Neutrophil (primary cell): ENCODE measurements at regions not wholly inside any gene's neighbourhood (a gene's known extent, or its start where the extent isn't known, plus 50 kb on each side); places are given as distances from the start of the nearest gene placed in this dataset.
"Not testable (repeated sequence)": the region's sequence is repeated elsewhere in the genome, so short reads cannot be mapped to it uniquely, and the experiment has no call there.

Source experiments
- H3K27ac ChIP-seq: fragments of 200-600 bp; sonication (generic); 2 replicates; pipeline ENCODE4 v1.5.1; 2016; ENCODE audit warnings: mild to moderate bottlenecking, moderate library complexity
- H3K27me3 ChIP-seq: fragments of 200-600 bp; sonication (generic); 2 replicates; pipeline ENCODE4 v1.6.0; 2016; ENCODE audit warnings: mild to moderate bottlenecking
- H3K36me3 ChIP-seq: fragments of 200-600 bp; sonication (generic); 2 replicates; pipeline ENCODE4 v1.5.1; 2017
- H3K4me1 ChIP-seq, 2 experiments: fragments of 200-600 bp in 1 of 2; sonication (generic) in 1 of 2; 1 replicate in 1 of 2; 2 replicates in 1 of 2; pipeline versions ENCODE4 v1.5.1 to v1.6.1; 2013 to 2016; ENCODE audit warnings: low read depth in 1 of 2, low read length in 1 of 2, mild to moderate bottlenecking in 1 of 2, moderate library complexity in 1 of 2; ENCODE audit not compliant: control insufficient read depth in 1 of 2, insufficient read depth in 1 of 2
- H3K4me3 ChIP-seq, 2 experiments: fragments of 200-600 bp in 1 of 2; sonication (generic) in 1 of 2; 1 replicate in 1 of 2; 2 replicates in 1 of 2; pipeline ENCODE4 v1.5.1; 2013 to 2016; ENCODE audit warnings: low read depth in 1 of 2, low read length in 1 of 2, mild to moderate bottlenecking in 1 of 2, moderate library complexity in 1 of 2
- H3K9me3 ChIP-seq: fragments of 200-600 bp; sonication (generic); 2 replicates; pipeline ENCODE4 v1.5.1; 2016
- CTCF ChIP-seq: fragments of 200-600 bp; sonication (generic); IDR thresholded peaks from 2 replicates; pipeline ENCODE4 v1.5.1; 2016; ENCODE audit warnings: antibody characterized with exemption

GRCh38 chr5:118115791-118116190 is 872.6 kb downstream of the DTWD2 start:
- TF ChIP-seq CTCF: no peak
- H3K27ac ChIP-seq: no peak overlapping the region
- H3K36me3 ChIP-seq: no peaks in the 10 kb centered on the region
- no peaks in the 10 kb centered on the region for H3K27me3 ChIP-seq
- H3K9me3 ChIP-seq: no peaks in the 10 kb centered on the region
- H3K4me3 ChIP-seq: no peak overlapping the region
- no peaks in the 10 kb centered on the region for H3K4me1 ChIP-seq

DNA sequence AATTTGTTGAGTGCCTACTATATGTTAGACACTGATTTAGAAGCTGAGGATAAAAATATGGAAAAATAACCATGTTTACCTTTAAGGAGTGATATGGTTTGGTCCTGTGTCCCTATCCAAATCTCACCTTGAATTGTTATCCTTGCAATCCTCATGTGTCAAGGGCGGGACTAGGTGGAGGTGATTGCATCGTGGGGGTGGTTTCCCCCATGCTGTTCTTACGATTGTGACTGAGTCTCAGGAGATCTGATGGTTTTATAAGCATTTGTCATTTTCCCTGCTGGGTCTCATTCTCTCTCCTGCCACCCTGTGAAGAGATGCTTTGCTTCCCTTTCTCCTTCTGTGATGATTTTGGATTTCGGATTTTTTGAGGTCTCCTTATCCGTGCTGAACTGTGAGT is 876.4 kb downstream of the DTWD2 start:
- Histone ChIP-seq H3K4me3 (no peak overlapping the region), H3K4me1 (no peaks in the 10 kb centered on the region), H3K27ac (no peak overlapping the region), H3K27me3 (no peaks in the 10 kb centered on the region), H3K36me3 (no peaks in the 10 kb centered on the region), H3K9me3 (no peaks in the 10 kb centered on the region)
- no peak for TF ChIP-seq CTCF

DNA sequence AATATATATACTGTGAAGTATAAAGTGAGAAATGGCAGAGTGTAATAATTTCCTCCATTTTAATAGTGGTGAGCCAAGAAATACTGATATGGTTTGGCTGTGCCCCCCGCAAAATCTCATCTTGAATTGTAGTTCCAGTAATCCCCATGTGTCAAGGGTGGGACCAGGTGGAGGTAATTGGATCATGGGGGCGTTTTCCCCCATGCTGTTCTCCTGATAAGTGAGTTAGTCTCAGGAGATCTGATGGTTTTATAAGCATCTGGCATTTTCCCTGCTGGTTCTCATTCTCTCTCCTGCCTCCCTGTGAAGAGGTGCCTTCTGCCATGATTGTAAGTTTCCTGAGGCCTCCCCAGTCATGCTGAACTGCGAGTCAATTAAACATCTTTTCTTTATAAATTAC is 881.1 kb downstream of the DTWD2 start:
- H3K27ac ChIP-seq, H3K36me3 ChIP-seq, H3K9me3 ChIP-seq, H3K27me3 ChIP-seq, H3K4me3 ChIP-seq, H3K4me1 ChIP-seq: not testable (repeated sequence)

GRCh38 chr5:118098716-118099115 is 889.6 kb downstream of the DTWD2 start:
- H3K4me3 ChIP-seq: no peak overlapping the region
- TF ChIP-seq CTCF: no peak
- H3K27ac ChIP-seq: no peak overlapping the region
- H3K4me1 ChIP-seq: no peaks in the 10 kb centered on the region
- no peaks in the 10 kb centered on the region for H3K36me3 ChIP-seq
- H3K9me3 ChIP-seq: no peaks in the 10 kb centered on the region
- no peaks in the 10 kb centered on the region for H3K27me3 ChIP-seq

GRCh38 chr5:118095115-118095514 is 893.2 kb downstream of the DTWD2 start:
- no peaks in the 10 kb centered on the region for H3K4me1 ChIP-seq
- TF ChIP-seq CTCF: no peak
- no peaks in the 10 kb centered on the region for H3K9me3 ChIP-seq
- H3K36me3 ChIP-seq: no peaks in the 10 kb centered on the region
- H3K4me3 ChIP-seq: no peak overlapping the region
- H3K27me3 ChIP-seq: no peaks in the 10 kb centered on the region
- no peak overlapping the region for H3K27ac ChIP-seq

DNA sequence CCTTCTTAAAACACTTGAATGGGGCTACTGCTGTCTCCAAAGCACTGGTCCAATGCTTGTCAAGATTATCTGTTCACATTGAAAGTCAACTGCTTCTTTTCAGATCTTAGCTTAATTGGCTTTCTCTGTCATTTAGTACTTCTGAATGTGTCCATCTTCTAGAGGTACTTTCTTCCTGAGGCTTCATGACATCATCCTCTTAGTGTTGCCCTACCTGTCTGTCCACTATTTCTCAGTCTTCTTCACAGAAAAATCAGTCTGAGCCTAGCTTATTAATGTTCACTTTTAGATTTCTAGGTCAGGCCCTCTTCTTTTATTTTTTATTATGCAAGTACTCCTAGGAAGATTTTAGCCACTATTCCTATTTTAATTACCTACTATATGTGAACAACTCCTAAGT is 899.9 kb downstream of the DTWD2 start:
- no peaks in the 10 kb centered on the region for H3K36me3 ChIP-seq
- no peaks in the 10 kb centered on the region for H3K27me3 ChIP-seq
- no peak overlapping the region for H3K4me3 ChIP-seq
- TF ChIP-seq CTCF: no peak
- no peaks in the 10 kb centered on the region for H3K4me1 ChIP-seq
- no peak overlapping the region for H3K27ac ChIP-seq
- H3K9me3 ChIP-seq: no peaks in the 10 kb centered on the region
